Fibroblast of pulmonary artery (primary cell): ENCODE measurements at regions not wholly inside any gene's neighbourhood (a gene's known extent, or its start where the extent isn't known, plus 50 kb on each side); places are given as distances from the start of the nearest gene placed in this dataset.

Experiments used
- DNase-seq: peaks from one replicate; pipeline ENCODE4 v3.0.0-alpha.2; 2010; ENCODE audit warnings: low read depth
- H3K4me3 ChIP-seq: replicated peaks from 2 replicates; pipeline ENCODE4 v1.5.1; 2011; ENCODE audit warnings: low read depth, mild to moderate bottlenecking, control low read depth, low read length, moderate library complexity
- TF ChIP-seq, protein P1 (sequence below): IDR thresholded peaks from 2 replicates; pipeline ENCODE4 v1.5.1; 2011; ENCODE audit warnings: mild to moderate bottlenecking, control low read depth, low read length, inconsistent platforms; ENCODE audit errors: missing control alignments

DNA sequence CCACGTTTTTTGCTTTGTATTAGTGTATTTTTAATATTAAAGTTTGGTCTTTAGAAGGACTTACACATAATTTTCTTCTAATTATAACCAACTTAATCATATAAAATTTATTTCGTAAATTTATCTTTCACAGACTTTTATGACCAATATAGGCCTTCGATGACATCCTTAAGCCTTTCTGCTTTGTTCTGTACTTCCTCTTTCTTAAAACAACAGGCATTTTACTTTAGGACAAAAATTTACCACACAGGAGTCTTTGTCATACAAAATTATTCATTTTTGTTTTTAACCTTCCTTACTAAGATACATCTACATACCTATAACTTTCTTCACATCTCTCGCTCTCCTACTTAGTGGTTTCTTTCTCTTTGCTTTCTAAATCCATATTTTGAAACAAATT lies 56.3 kb downstream of the RGS12 start:
- no peak overlapping the region for H3K4me3 ChIP-seq
- TF ChIP-seq, protein P1, sequence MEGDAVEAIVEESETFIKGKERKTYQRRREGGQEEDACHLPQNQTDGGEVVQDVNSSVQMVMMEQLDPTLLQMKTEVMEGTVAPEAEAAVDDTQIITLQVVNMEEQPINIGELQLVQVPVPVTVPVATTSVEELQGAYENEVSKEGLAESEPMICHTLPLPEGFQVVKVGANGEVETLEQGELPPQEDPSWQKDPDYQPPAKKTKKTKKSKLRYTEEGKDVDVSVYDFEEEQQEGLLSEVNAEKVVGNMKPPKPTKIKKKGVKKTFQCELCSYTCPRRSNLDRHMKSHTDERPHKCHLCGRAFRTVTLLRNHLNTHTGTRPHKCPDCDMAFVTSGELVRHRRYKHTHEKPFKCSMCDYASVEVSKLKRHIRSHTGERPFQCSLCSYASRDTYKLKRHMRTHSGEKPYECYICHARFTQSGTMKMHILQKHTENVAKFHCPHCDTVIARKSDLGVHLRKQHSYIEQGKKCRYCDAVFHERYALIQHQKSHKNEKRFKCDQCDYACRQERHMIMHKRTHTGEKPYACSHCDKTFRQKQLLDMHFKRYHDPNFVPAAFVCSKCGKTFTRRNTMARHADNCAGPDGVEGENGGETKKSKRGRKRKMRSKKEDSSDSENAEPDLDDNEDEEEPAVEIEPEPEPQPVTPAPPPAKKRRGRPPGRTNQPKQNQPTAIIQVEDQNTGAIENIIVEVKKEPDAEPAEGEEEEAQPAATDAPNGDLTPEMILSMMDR = no peak
- DNase-seq = no peak

DNA sequence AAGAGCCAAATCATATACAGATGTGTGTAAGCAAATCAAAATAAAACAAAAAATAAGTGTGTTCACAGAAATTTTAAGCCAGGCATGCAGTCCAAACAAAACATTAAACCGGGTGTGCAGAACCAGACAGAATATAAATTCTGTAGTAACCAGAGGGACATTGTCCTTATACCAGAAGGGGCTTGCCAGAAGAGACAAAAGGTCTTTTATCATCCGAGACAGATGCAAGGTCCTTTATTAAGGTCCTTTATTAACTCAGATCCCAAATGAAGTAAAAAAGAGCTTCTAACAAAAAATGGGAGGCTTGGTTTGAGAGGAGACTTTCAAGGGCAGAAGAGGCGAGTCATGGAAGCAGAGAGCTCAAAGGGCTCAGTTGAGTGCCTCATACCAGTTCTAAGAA lies 59.2 kb downstream of the RGS12 start:
- TF ChIP-seq, protein P1 = no peak
- DNase-seq = no peak
- no peak overlapping the region for H3K4me3 ChIP-seq

DNA sequence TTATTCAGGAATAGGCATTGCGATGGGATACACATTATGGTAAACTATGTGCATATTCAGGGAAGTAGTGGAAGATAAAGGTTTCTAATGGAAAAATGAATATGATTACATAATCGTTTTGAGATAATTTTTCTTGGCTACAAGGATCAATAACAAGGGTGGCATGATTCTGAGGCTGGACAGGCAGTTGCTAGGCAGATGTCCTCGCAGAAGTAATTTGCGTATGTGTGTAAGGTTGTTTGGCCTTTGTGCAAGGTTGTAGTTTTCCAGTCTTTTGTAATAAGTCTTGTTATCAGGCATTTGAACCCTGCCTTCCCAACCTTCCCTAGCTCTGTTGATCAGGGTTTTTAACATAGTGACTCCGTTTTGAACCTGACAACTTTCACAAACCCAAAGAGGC lies 59.7 kb downstream of the RGS12 start:
- no peak for DNase-seq
- H3K4me3 ChIP-seq = no peak overlapping the region
- TF ChIP-seq, protein P1 = no peak

DNA sequence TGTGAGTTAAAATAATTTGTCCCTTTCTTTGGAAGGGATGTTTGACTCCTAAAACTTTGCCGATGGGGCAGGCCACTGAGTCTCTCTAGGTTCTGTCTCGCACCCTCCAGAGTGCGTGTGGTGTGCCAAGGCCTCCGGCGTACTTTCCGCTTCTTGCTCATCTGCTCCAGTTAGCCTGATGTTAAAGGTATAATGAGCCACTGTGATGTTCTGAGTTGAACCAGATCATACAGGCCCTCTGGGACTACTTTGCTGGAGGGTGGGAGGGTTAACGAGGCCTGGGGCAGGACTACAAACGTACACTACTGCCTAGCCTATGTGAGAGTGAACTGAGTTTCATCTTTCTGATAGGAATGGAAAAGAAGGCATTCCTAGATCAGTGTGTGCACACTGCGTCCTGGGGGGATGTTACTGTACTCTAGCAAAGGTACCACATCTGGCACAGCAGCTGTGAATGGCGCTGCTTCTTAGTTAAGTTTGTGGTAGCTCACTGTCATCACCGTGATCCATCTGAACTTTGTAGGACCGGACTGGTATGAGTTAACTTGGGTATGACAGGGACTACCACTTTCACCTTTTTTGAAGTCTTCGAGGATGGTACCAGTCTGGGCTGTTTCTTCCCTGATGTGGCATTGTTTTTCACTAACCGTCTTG lies 60.2 kb downstream of the RGS12 start:
- TF ChIP-seq, protein P1 = no peak
- H3K4me3 ChIP-seq = no peak overlapping the region
- DNase-seq = no peak

DNA sequence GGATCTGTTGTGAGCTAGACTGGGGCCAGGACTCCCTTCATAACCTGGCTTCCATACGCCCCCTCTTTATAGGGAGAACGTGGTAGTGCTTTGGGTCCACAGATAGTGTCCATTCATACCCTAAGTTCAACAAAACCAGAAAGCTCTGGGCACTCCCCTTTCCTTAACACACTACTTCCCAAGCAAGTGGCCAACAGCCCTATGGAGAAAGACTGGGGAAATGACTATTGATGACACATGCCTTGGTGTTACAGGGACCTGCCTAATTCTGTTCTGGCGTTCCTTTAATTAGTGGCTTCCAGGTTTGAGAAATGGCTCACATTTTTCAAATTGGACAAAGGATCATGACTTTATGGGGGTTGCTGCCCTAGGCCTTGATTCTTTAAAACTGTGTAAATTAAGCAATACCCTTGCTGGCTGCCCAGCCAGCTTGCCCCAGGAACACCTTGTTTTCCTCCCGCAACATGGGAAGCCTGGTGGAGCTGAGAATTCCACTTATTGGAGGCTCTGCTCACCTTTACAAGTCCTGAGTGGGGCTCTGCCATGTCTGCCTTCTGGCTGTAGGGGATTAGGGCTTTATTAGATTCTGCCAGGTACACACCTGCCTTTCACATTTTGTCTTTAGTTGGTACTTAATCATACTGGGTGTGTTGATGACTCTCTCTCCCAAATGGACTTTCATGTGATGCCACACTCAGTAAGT lies 61.1 kb downstream of the RGS12 start:
- no peak for DNase-seq
- TF ChIP-seq, protein P1 = no peak

DNA sequence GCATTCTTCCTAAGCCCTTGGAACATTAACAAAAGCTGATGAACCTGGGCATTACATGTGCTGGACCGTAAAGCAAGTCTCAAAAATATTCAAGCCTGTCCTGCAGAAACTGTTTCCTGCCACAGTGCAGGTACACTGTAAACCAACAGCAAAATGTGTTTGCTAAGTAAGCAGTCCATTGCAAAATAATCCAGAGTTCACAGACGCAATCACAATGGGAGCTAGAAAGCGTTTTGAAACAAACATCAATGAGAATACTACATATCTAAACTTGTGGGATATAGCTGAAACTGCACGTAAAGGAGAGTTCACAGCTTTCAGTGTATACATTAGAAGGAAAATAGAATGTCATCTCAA lies 61.6 kb downstream of the RGS12 start:
- TF ChIP-seq, protein P1 = no peak

More for the DNA sequence above, 61.1 kb downstream of the RGS12 start:
- H3K4me3 ChIP-seq = no peak overlapping the region

More for the DNA sequence above, 61.6 kb downstream of the RGS12 start:
- no peak for DNase-seq
- no peak overlapping the region for H3K4me3 ChIP-seq
